ENCODE measurements at regions not wholly inside any gene's neighbourhood (a gene's known extent, or its start where the extent isn't known, plus 50 kb on each side); places are given as distances from the start of the nearest gene placed in this dataset.
"Not testable (repeated sequence)": the region's sequence is repeated elsewhere in the genome, so short reads cannot be mapped to it uniquely, and the experiment has no call there.

- Mint-ChIP-seq H3K27me3 (ENCODE audit: low read depth) (peaks cover 9% of the 10 kb centered on the region), H3K27ac (no peak overlapping the region), H3K4me3 (no peak overlapping the region), H3K36me3 (no peaks in the 10 kb centered on the region), H3K9me3 (no peaks in the 10 kb centered on the region), H3K4me1 (no peaks in the 10 kb centered on the region)
- no peak for DNase-seq (ENCODE audit: low spot score in 2 of 2, unreplicated experiment in 2 of 2)
- TF ChIP-seq CTCF (IDR thresholded peaks at IDR 0.05; ENCODE audit: unreplicated experiment): no peak
Measured at GRCh38 chr6:115873901-115874300, 186.8 kb downstream of the FRK start.

- Mint-ChIP-seq H3K4me1 (no peaks in the 10 kb centered on the region), H3K4me3 (no peak overlapping the region), H3K27ac (no peak overlapping the region), H3K27me3 (ENCODE audit: low read depth) (peaks cover 3% of the 10 kb centered on the region), H3K36me3 (no peaks in the 10 kb centered on the region), H3K9me3 (peaks cover 9% of the 10 kb centered on the region)
- no peak for DNase-seq (ENCODE audit: low spot score in 2 of 2, unreplicated experiment in 2 of 2)
- no peak for TF ChIP-seq CTCF (IDR thresholded peaks at IDR 0.05; ENCODE audit: unreplicated experiment)
Measured at GRCh38 chr6:115870464-115870863, 190.2 kb downstream of the FRK start.

GRCh38 chr6:115865914-115866313 is 194.8 kb downstream of the FRK start:
- DNase-seq (ENCODE audit: low spot score in 2 of 2, unreplicated experiment in 2 of 2): no peak
- H3K27ac Mint-ChIP-seq: no peak overlapping the region
- peaks cover 3% of the 10 kb centered on the region for H3K27me3 Mint-ChIP-seq (ENCODE audit: low read depth)

GRCh38 chr6:115863211-115863610 is 197.5 kb downstream of the FRK start:
- no peak overlapping the region for H3K4me3 Mint-ChIP-seq
- no peak overlapping the region for H3K27ac Mint-ChIP-seq
- no peaks in the 10 kb centered on the region for H3K4me1 Mint-ChIP-seq
- H3K36me3 Mint-ChIP-seq: no peaks in the 10 kb centered on the region
- H3K9me3 Mint-ChIP-seq: peaks cover 13% of the 10 kb centered on the region
- H3K27me3 Mint-ChIP-seq (ENCODE audit: low read depth): no peaks in the 10 kb centered on the region
- no peak for TF ChIP-seq CTCF (IDR thresholded peaks at IDR 0.05; ENCODE audit: unreplicated experiment)
- no peak for DNase-seq (ENCODE audit: low spot score in 2 of 2, unreplicated experiment in 2 of 2)

More at GRCh38 chr6:115865914-115866313, 194.8 kb downstream of the FRK start:
- Mint-ChIP-seq H3K9me3 (peaks cover 9% of the 10 kb centered on the region), H3K4me1 (no peaks in the 10 kb centered on the region), H3K4me3 (no peak overlapping the region), H3K36me3 (no peaks in the 10 kb centered on the region)
- no peak for TF ChIP-seq CTCF (IDR thresholded peaks at IDR 0.05; ENCODE audit: unreplicated experiment)

GRCh38 chr6:115861658-115862057 is 199.0 kb downstream of the FRK start:
- H3K27ac Mint-ChIP-seq; H3K4me1 Mint-ChIP-seq; DNase-seq (ENCODE audit: low spot score in 2 of 2, unreplicated experiment in 2 of 2); H3K27me3 Mint-ChIP-seq (ENCODE audit: low read depth); H3K4me3 Mint-ChIP-seq; H3K36me3 Mint-ChIP-seq: not testable (repeated sequence)
- peaks cover 21% of the 10 kb centered on the region for H3K9me3 Mint-ChIP-seq

GRCh38 chr6:115859577-115859976 is 201.1 kb downstream of the FRK start:
- H3K4me1 Mint-ChIP-seq; H3K36me3 Mint-ChIP-seq; H3K4me3 Mint-ChIP-seq; H3K27ac Mint-ChIP-seq; DNase-seq (ENCODE audit: low spot score in 2 of 2, unreplicated experiment in 2 of 2); H3K27me3 Mint-ChIP-seq (ENCODE audit: low read depth): not testable (repeated sequence)
- H3K9me3 Mint-ChIP-seq: peaks cover 26% of the 10 kb centered on the region

Data from mesothelial cell of epicardium (in vitro differentiated cells).